WTC11 (cell line): ENCODE measurements at regions not wholly inside any gene's neighbourhood (a gene's known extent, or its start where the extent isn't known, plus 50 kb on each side); places are given as distances from the start of the nearest gene placed in this dataset.

Experiments used
- ATAC-seq: fragments of 200-7000 bp; cut with Tn5 transposase; 2 replicates; pipeline ENCODE4 v1.10.0; 2021; ENCODE audit warnings: mild to moderate bottlenecking, moderate library complexity
- CTCF ChIA-PET: fragments of 300-600 bp; sonication (Branson Sonifier 250); formaldehyde crosslinking; loops from one replicate; lab custom pipeline; 2021; ENCODE audit warnings: antibody characterized with exemption; lab: Charles Lee
- POLR2A ChIA-PET: fragments of 350-600 bp; sonication (Branson Sonifier 250); formaldehyde crosslinking; loops from one replicate; lab custom pipeline; 2021; ENCODE audit warnings: antibody characterized with exemption; lab: Charles Lee
- DNase-seq: peaks from one replicate; pipeline ENCODE4 v3.0.0; 2021; ENCODE audit warnings: low spot score
- H3K27ac Mint-ChIP-seq: 2 replicates; pipeline ENCODE4 v1.8.0; 2021; ENCODE audit warnings: mixed read lengths
- H3K27me3 Mint-ChIP-seq: 2 replicates; pipeline ENCODE4 v1.8.0; 2021; ENCODE audit warnings: low read depth, mild to moderate bottlenecking, moderate library complexity, mixed read lengths
- H3K36me3 Mint-ChIP-seq: 2 replicates; pipeline ENCODE4 v1.8.0; 2021; ENCODE audit warnings: mixed read lengths
- H3K4me1 Mint-ChIP-seq: 2 replicates; pipeline ENCODE4 v1.8.0; 2022; ENCODE audit warnings: mixed read lengths
- H3K4me3 Mint-ChIP-seq: 2 replicates; pipeline ENCODE4 v1.8.0; 2021; ENCODE audit warnings: mild to moderate bottlenecking, moderate library complexity, mixed read lengths
- H3K9me3 Mint-ChIP-seq: 2 replicates; pipeline ENCODE4 v1.8.0; 2021; ENCODE audit warnings: mixed read lengths
- CREM ChIP-seq: sonication (generic); formaldehyde crosslinking; IDR thresholded peaks from 2 replicates; pipeline ENCODE4 v1.8.1; 2022; ENCODE audit warnings: mild to moderate bottlenecking, missing genetic modification reagents, moderate library complexity
- E2F4 ChIP-seq: sonication (generic); formaldehyde crosslinking; IDR thresholded peaks from 2 replicates; pipeline ENCODE4 v1.8.1; 2022; ENCODE audit warnings: low read depth, mild to moderate bottlenecking, moderate library complexity, missing genetic modification reagents, borderline replicate concordance
- ELF4 ChIP-seq: sonication (generic); formaldehyde crosslinking; IDR thresholded peaks from 2 replicates; pipeline ENCODE4 v1.8.1; 2022; ENCODE audit warnings: low read depth, mild to moderate bottlenecking, moderate library complexity, missing genetic modification reagents
- ETV6 ChIP-seq: sonication (generic); formaldehyde crosslinking; IDR thresholded peaks from 2 replicates; pipeline ENCODE4 v1.8.1; 2022; ENCODE audit warnings: mild to moderate bottlenecking, missing genetic modification reagents
- FOXP4 ChIP-seq: sonication (generic); formaldehyde crosslinking; IDR thresholded peaks from 2 replicates; pipeline ENCODE4 v1.8.0; 2022; ENCODE audit warnings: mild to moderate bottlenecking, missing genetic modification reagents
- IRF1 ChIP-seq: sonication (generic); formaldehyde crosslinking; IDR thresholded peaks from 2 replicates; pipeline ENCODE4 v1.8.0; 2023; ENCODE audit warnings: missing genetic modification reagents
- NFE2L1 ChIP-seq: sonication (generic); formaldehyde crosslinking; IDR thresholded peaks from 2 replicates; pipeline ENCODE4 v1.8.1; 2023; ENCODE audit warnings: missing genetic modification reagents
- RORB ChIP-seq: fragments of 250-450 bp; sonication (Bioruptor Pico); IDR thresholded peaks from 2 replicates; pipeline ENCODE4 v1.9.0; 2021; ENCODE audit warnings: mild to moderate bottlenecking
- SMAD3 ChIP-seq: sonication (generic); formaldehyde crosslinking; IDR thresholded peaks from 2 replicates; pipeline ENCODE4 v1.8.0; 2022; ENCODE audit warnings: missing genetic modification reagents, mild to moderate bottlenecking, borderline replicate concordance
- SOX15 ChIP-seq: fragments of 250-450 bp; sonication (Bioruptor Pico); IDR thresholded peaks from 2 replicates; pipeline ENCODE4 v1.9.0; 2021; ENCODE audit warnings: mild to moderate bottlenecking
- SP1 ChIP-seq: sonication (generic); formaldehyde crosslinking; conservative IDR thresholded peaks from 2 replicates; pipeline ENCODE4 v1.8.1; 2022; ENCODE audit warnings: missing genetic modification reagents
- USF1 ChIP-seq: sonication (generic); formaldehyde crosslinking; IDR thresholded peaks from 2 replicates; pipeline ENCODE4 v1.8.0; 2022; ENCODE audit warnings: mild to moderate bottlenecking, missing genetic modification reagents
- ZBTB21 ChIP-seq: sonication (generic); formaldehyde crosslinking; IDR thresholded peaks from 2 replicates; pipeline ENCODE4 v1.8.1; 2023; ENCODE audit warnings: mild to moderate bottlenecking, missing genetic modification reagents, borderline replicate concordance
- ZNF121 ChIP-seq: sonication (generic); formaldehyde crosslinking; IDR thresholded peaks from 2 replicates; pipeline ENCODE4 v1.8.0; 2023; ENCODE audit warnings: missing genetic modification reagents
- ZNF263 ChIP-seq: sonication (generic); formaldehyde crosslinking; IDR thresholded peaks from 2 replicates; pipeline ENCODE4 v1.8.1; 2022; ENCODE audit warnings: low read depth, mild to moderate bottlenecking, moderate library complexity, missing genetic modification reagents
- ZNF425 ChIP-seq: fragments of 250-450 bp; sonication (Bioruptor Pico); conservative IDR thresholded peaks from 2 replicates; pipeline ENCODE4 v1.9.0; 2021; ENCODE audit warnings: mild to moderate bottlenecking
- ZNF671 ChIP-seq: fragments of 250-450 bp; sonication (Bioruptor Pico); IDR thresholded peaks from 2 replicates; pipeline ENCODE4 v1.8.0; 2021; ENCODE audit warnings: mild to moderate bottlenecking

- no peak for TF ChIP-seq FOXP4 (CRISPR knock-in tag)
- no peak for TF ChIP-seq ZNF425 (CRISPR knock-in tag)
- TF ChIP-seq IRF1 (CRISPR knock-in tag) = no peak
- TF ChIP-seq ZBTB21 (CRISPR knock-in tag) = no peak
- no peak for TF ChIP-seq ELF4 (CRISPR knock-in tag)
These were observed 893.8 kb downstream of the TLE4 start (continued) for GRCh38 chr9:80465556-80465955.

GRCh38 chr9:80449513-80449912 is 877.7 kb downstream of the TLE4 start:
- Mint-ChIP-seq H3K4me3 (no peak overlapping the region), H3K36me3 (0 out of 2 replicates have a peak, but pooled peaks cover 6% of the 10 kb centered on the region), H3K27me3 (no peaks in the 10 kb centered on the region; the same call in 1 of the 2 replicates), H3K4me1 (peaks cover 16% of the 10 kb centered on the region), H3K27ac (no peak overlapping the region), H3K9me3 (peaks cover 19% of the 10 kb centered on the region)
- DNase-seq (peak; percentile 11), ATAC-seq (peak; percentile 99)
- peak; percentile 54; the same call in 1 of the 2 replicates for TF ChIP-seq FOXP4 (CRISPR knock-in tag)
- no peak for TF ChIP-seq RORB (CRISPR knock-in tag)
- TF ChIP-seq ZBTB21 (CRISPR knock-in tag) = no peak
- TF ChIP-seq ZNF121 = no peak
- TF ChIP-seq ETV6 (CRISPR knock-in tag) = no peak
- no peak for TF ChIP-seq CREM (CRISPR knock-in tag)
- ChIA-PET POLR2A (no interaction called here), CTCF (no interaction called here)

GRCh38 chr9:80448996-80449395 is 877.2 kb downstream of the TLE4 start:
- ATAC-seq (no peak), DNase-seq (no peak)
- 0 out of 2 replicates have a peak, but pooled peaks cover 6% of the 10 kb centered on the region for H3K36me3 Mint-ChIP-seq
- peaks cover 16% of the 10 kb centered on the region for H3K9me3 Mint-ChIP-seq
- H3K4me1 Mint-ChIP-seq = peaks cover 16% of the 10 kb centered on the region
- no peaks in the 10 kb centered on the region; the same call in 1 of the 2 replicates for H3K27me3 Mint-ChIP-seq
- ChIA-PET POLR2A (no interaction called here), CTCF (no interaction called here)
- H3K27ac Mint-ChIP-seq = no peak overlapping the region
- H3K4me3 Mint-ChIP-seq = no peak overlapping the region
- TF ChIP-seq NFE2L1 (CRISPR knock-in tag) (no peak), ZBTB21 (CRISPR knock-in tag) (no peak), E2F4 (CRISPR knock-in tag) (no peak), ZNF263 (CRISPR knock-in tag) (no peak), SMAD3 (no peak), SP1 (CRISPR knock-in tag) (no peak), ZNF671 (CRISPR knock-in tag) (no peak), SOX15 (CRISPR knock-in tag) (no peak), USF1 (CRISPR knock-in tag) (no peak)
